NB4 (cell line): ENCODE measurements at regions not wholly inside any gene's neighbourhood (a gene's known extent, or its start where the extent isn't known, plus 50 kb on each side); places are given as distances from the start of the nearest gene placed in this dataset.

Experiments
- DNase-seq: peaks from one replicate; pipeline ENCODE4 v3.0.0; 2010; ENCODE audit warnings: low read depth
- H3K4me3 ChIP-seq: one replicate; pipeline ENCODE4 v1.5.1; 2011; ENCODE audit warnings: mild to moderate bottlenecking, low read depth, low read length, moderate library complexity
- CTCF ChIP-seq: IDR thresholded peaks from one replicate; pipeline ENCODE4 v1.5.1; 2012; ENCODE audit warnings: low read depth, low read length
- MAX ChIP-seq: IDR thresholded peaks from 2 replicates; pipeline ENCODE4 v1.6.1; 2011; ENCODE audit warnings: low read depth, low read length
- MYC ChIP-seq: IDR thresholded peaks from 2 replicates; pipeline ENCODE4 v1.6.1; 2011; ENCODE audit warnings: low read depth, low read length
- POLR2A ChIP-seq: IDR thresholded peaks from 2 replicates; pipeline ENCODE4 v1.6.1; 2011; ENCODE audit warnings: mild to moderate bottlenecking; ENCODE audit not compliant: insufficient read length; ENCODE audit errors: extremely low read depth

- TF ChIP-seq MAX (no peak), CTCF (no peak), POLR2A (no peak), MYC (no peak)
- H3K4me3 ChIP-seq = no peak overlapping the region
- DNase-seq = no peak
Observed at GRCh38 chr6:24016857-24017256, 109.2 kb upstream of the NRSN1 start.

- no peak for DNase-seq
- H3K4me3 ChIP-seq = no peak overlapping the region
- no peak for TF ChIP-seq CTCF
- TF ChIP-seq MAX = no peak
- no peak for TF ChIP-seq POLR2A
- no peak for TF ChIP-seq MYC
Observed at GRCh38 chr6:24019393-24019792, 106.6 kb upstream of the NRSN1 start.

- H3K4me3 ChIP-seq = no peak overlapping the region
- TF ChIP-seq CTCF = no peak
- TF ChIP-seq MYC = no peak
- no peak for TF ChIP-seq MAX
- no peak for TF ChIP-seq POLR2A
- DNase-seq = no peak
Observed at GRCh38 chr6:24019830-24020229, 106.2 kb upstream of the NRSN1 start.

- no peak for DNase-seq
- TF ChIP-seq MYC (no peak), MAX (no peak), POLR2A (no peak), CTCF (no peak)
- no peak overlapping the region for H3K4me3 ChIP-seq
Observed at GRCh38 chr6:24026050-24026449, 100.0 kb upstream of the NRSN1 start.

GRCh38 chr6:24031496-24031895 lies 94.5 kb upstream of the NRSN1 start:
- TF ChIP-seq CTCF (no peak), MYC (no peak), MAX (no peak), POLR2A (no peak)
- no peak for DNase-seq
- H3K4me3 ChIP-seq = no peak overlapping the region
